ENCODE measurements at regions not wholly inside any gene's neighbourhood (a gene's known extent, or its start where the extent isn't known, plus 50 kb on each side); places are given as distances from the start of the nearest gene placed in this dataset.
"Not testable (repeated sequence)": the region's sequence is repeated elsewhere in the genome, so short reads cannot be mapped to it uniquely, and the experiment has no call there.

DNA sequence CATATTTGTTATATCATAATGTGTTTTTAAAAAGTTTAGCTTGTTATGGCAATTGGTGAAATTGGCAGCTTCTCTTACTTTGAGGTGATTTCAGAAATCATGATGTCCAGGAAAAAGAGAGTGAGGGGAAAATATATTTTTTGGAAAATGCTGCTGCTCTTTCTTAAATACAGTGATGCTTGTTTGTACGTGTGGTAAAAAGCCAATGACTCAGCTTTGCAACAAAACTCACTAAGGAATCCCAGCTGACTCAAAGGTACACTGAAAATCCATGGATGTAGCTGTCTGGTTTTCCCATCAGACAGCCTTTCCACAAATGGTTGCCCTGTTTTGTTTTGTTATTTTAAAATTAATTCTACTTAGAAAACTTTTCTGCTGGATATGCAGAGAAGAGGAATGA is 306.4 kb upstream of the PAPPA start:
- Mint-ChIP-seq H3K9me3 (peaks cover 1% of the 10 kb centered on the region), H3K4me1 (ENCODE audit: low read depth) (no peaks in the 10 kb centered on the region), H3K4me3 (no peak overlapping the region), H3K27ac (no peak overlapping the region), H3K27me3 (no peaks in the 10 kb centered on the region), H3K36me3 (ENCODE audit: low read depth) (no peaks in the 10 kb centered on the region)
- ChIA-PET CTCF (interaction anchor here (2.8 kb wide), 1 partner anchor 11 kb away, joined by 6 read pairs; no protein-coding TSS in a partner anchor), POLR2A (no interaction called here)
- intact Hi-C loops (cut with micrococcal nuclease), result no loop called here
- TF ChIP-seq, protein P1, sequence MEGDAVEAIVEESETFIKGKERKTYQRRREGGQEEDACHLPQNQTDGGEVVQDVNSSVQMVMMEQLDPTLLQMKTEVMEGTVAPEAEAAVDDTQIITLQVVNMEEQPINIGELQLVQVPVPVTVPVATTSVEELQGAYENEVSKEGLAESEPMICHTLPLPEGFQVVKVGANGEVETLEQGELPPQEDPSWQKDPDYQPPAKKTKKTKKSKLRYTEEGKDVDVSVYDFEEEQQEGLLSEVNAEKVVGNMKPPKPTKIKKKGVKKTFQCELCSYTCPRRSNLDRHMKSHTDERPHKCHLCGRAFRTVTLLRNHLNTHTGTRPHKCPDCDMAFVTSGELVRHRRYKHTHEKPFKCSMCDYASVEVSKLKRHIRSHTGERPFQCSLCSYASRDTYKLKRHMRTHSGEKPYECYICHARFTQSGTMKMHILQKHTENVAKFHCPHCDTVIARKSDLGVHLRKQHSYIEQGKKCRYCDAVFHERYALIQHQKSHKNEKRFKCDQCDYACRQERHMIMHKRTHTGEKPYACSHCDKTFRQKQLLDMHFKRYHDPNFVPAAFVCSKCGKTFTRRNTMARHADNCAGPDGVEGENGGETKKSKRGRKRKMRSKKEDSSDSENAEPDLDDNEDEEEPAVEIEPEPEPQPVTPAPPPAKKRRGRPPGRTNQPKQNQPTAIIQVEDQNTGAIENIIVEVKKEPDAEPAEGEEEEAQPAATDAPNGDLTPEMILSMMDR (IDR thresholded peaks at IDR 0.05), result no peak
- ATAC-seq, result no peak
- DNase-seq, result no peak

DNA sequence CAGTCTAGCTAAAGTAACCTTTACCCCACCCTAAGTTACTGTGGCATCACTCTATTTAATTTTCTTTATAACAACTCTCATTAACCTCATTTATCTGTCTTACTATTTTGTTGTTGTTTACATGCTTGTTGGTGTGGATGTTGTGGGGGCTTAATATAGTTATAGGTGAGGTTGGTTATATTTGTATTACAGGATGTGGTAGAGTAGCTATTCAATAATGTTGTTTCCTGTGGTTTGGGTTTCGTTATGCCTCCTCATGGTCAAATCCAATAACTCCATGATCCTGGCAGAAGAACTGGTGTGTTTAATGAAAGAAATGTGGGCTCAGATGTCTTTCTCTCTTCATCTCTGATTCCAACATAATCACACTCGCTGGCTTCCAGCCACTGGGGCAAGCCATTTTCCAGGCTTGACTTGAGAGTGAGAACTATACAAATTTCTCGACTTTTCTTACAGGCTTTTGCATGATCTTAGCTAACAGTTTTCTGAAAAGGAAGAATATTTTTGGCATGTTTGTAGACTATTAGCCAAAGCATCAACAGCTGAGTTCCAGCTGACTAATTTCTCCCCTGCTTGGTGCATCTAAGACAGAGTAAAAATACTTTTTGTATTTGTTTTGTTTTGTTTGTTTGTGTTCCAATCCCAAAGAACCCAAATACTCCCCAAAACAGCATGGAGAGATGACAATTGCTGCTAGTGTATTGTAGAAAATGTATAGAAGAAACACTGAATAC is 303.7 kb upstream of the PAPPA start:
- Mint-ChIP-seq H3K36me3 (ENCODE audit: low read depth) (no peaks in the 10 kb centered on the region), H3K27me3 (no peaks in the 10 kb centered on the region), H3K9me3 (peaks cover 1% of the 10 kb centered on the region), H3K27ac (no peak overlapping the region), H3K4me3 (no peak overlapping the region), H3K4me1 (ENCODE audit: low read depth) (no peaks in the 10 kb centered on the region)
- intact Hi-C loops (cut with micrococcal nuclease), result no loop called here
- ChIA-PET CTCF (no interaction called here), POLR2A (no interaction called here)
- DNase-seq (no peak), ATAC-seq (no peak)
- TF ChIP-seq, protein P1 (IDR thresholded peaks at IDR 0.05), result no peak

DNA sequence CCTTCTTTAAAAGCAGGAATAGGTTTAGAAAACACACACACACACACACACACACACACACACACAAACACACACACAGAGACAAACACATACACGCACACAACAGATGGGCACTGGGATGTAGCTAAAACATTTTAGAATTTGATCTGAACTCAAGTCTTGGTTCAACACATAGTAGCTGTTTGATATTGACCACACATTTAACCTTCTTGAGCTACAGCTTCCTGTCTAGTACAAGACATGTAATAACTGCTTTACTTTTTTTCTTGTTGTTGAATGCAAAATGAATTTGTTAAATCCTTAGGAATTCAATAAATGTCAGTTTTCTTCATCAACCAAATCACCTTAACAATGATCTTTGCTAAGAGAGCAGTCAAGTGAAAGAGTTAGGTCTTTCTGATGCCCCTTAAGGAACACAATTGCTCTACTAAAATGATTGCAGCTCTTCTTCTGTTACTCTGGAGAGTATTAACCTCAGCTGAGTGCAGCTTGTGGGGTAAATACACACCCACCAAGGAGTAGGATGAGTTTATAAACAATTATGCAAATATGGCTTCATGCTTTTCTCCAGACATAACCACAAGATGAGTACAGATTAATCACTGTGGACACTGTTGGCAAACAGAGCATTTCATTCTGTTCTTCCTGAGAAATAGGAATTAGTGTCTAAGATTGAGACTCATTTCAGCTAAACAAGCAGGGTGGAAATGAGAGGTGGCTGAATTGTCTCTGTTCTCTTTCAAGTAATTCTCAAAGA is 302.9 kb upstream of the PAPPA start:
- no peak for DNase-seq
- ChIA-PET POLR2A (no interaction called here), CTCF (no interaction called here)
- no peaks in the 10 kb centered on the region for H3K27me3 Mint-ChIP-seq
- H3K36me3 Mint-ChIP-seq (ENCODE audit: low read depth), result no peaks in the 10 kb centered on the region
- H3K27ac Mint-ChIP-seq, result no peak overlapping the region
- H3K9me3 Mint-ChIP-seq, result peaks cover 1% of the 10 kb centered on the region
- ATAC-seq, result no peak
- H3K4me3 Mint-ChIP-seq, result no peak overlapping the region
- intact Hi-C loops (cut with micrococcal nuclease), result no loop called here
- TF ChIP-seq, protein P1 (IDR thresholded peaks at IDR 0.05), result no peak
- no peaks in the 10 kb centered on the region for H3K4me1 Mint-ChIP-seq (ENCODE audit: low read depth)

DNA sequence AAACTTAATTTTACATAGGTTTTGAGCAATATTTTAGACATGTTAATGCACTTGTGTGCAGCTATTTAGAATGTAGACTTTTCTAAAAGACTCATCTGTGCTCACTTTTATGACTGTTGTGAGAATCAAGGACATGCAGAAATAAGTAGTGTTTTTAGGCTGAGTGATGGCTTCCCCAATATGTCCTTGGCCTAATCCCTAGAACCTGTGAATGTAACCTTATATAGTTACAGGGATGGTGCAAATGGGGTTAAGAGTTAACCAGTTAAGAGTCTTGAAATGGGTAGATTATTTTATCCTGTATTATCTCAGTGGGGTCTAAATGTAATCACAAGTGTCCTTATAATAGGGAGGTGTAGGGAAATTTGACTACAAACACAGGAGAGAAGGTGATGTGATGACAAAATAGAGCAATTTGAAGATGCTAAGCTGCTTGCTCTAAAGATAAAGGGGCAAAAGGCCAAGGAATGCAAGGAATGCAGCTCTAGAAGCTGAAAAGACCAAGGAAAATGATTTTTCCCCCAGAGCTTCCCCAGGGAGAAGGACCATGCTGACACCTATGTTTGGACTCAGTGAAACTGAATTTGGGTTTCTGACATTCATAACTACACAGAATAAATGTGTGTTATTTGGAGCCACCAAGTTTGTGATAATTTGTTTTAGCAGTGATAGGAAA is 298.0 kb upstream of the PAPPA start:
- H3K27me3 Mint-ChIP-seq, result no peaks in the 10 kb centered on the region
- ChIA-PET POLR2A (no interaction called here), CTCF (no interaction called here)
- TF ChIP-seq, protein P1 (IDR thresholded peaks at IDR 0.05), result no peak
- H3K4me1 Mint-ChIP-seq (ENCODE audit: low read depth), result no peaks in the 10 kb centered on the region
- H3K27ac Mint-ChIP-seq, result no peak overlapping the region
- DNase-seq (no peak), ATAC-seq (no peak)
- intact Hi-C loops (cut with micrococcal nuclease), result no loop called here
- H3K4me3 Mint-ChIP-seq, result no peak overlapping the region
- no peaks in the 10 kb centered on the region for H3K36me3 Mint-ChIP-seq (ENCODE audit: low read depth)
- peaks cover 1% of the 10 kb centered on the region for H3K9me3 Mint-ChIP-seq

DNA sequence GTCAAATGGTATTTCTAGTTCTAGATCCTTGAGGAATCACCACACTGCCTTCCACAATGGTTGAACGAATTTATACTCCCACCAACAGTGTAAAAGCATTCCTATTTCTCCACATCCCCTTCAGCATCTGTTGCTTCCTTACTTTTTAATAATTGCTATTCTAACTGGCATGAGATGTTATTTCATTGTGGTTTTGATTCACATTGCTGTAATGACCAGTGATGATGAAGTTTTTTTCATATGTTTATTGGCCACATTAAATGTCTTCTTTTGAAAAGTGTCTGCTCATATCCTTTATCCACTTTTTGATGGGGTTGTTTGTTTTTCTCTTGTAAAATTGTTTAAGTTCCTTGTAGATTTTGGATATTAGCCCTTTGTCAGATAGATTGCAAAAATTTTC is 295.2 kb upstream of the PAPPA start:
- CTCF ChIA-PET; H3K9me3 Mint-ChIP-seq; H3K27me3 Mint-ChIP-seq; POLR2A ChIA-PET; DNase-seq; H3K27ac Mint-ChIP-seq; H3K4me1 Mint-ChIP-seq (ENCODE audit: low read depth); intact Hi-C loops (cut with micrococcal nuclease); ATAC-seq; H3K36me3 Mint-ChIP-seq (ENCODE audit: low read depth); H3K4me3 Mint-ChIP-seq: not testable (repeated sequence)

Data from activated CD8-positive, alpha-beta T cell treated with anti-CD3 and anti-CD28 coated beads for 36 hours (primary cell).